Neural cell (in vitro differentiated cells): ENCODE measurements at regions not wholly inside any gene's neighbourhood (a gene's known extent, or its start where the extent isn't known, plus 50 kb on each side); places are given as distances from the start of the nearest gene placed in this dataset.

Experiments used
- H2AFZ ChIP-seq: fragments of 200-600, 300-800 bp; sonication (generic), shearing (Covaris generic); 2 replicates; pipeline ENCODE4 v1.6.0; 2014; ENCODE audit warnings: low read depth, mild to moderate bottlenecking, antibody characterized with exemption, low read length, moderate library complexity
- H3F3A ChIP-seq: fragments of 200-600 bp; shearing (Covaris generic); 2 replicates; pipeline ENCODE4 v1.6.1; 2016; ENCODE audit warnings: mild to moderate bottlenecking, moderate library complexity, mixed read lengths, antibody characterized with exemption, low read length; ENCODE audit not compliant: insufficient read depth, poor library complexity, severe bottlenecking
- H3K27ac ChIP-seq: fragments of 200-600, 300-800 bp; sonication (generic), shearing (Covaris generic); 2 replicates; pipeline ENCODE4 v1.5.1; 2014; ENCODE audit warnings: mild to moderate bottlenecking, low read length, moderate library complexity
- H3K27me3 ChIP-seq: fragments of 300-800, 200-600 bp; sonication (generic), shearing (Covaris generic); 2 replicates; pipeline ENCODE4 v1.6.0; 2014; ENCODE audit warnings: mild to moderate bottlenecking, low read depth, low read length, moderate library complexity; ENCODE audit not compliant: insufficient read depth
- H3K36me3 ChIP-seq: fragments of 300-800, 200-600 bp; sonication (generic), shearing (Covaris generic); 2 replicates; pipeline ENCODE4 v1.5.1; 2014; ENCODE audit warnings: mild to moderate bottlenecking, antibody characterized with exemption, low read length, moderate library complexity; ENCODE audit not compliant: insufficient read depth
- H3K4me2 ChIP-seq: fragments of 300-800, 200-600 bp; sonication (generic), shearing (Covaris generic); 2 replicates; pipeline ENCODE4 v1.6.0; 2014; ENCODE audit warnings: mild to moderate bottlenecking, low read length
- H3K4me3 ChIP-seq: fragments of 300-800, 200-600 bp; sonication (generic), shearing (Covaris generic); 2 replicates; pipeline ENCODE4 v1.5.1; 2014; ENCODE audit warnings: mild to moderate bottlenecking, low read length, moderate library complexity
- H3K79me2 ChIP-seq: fragments of 200-600 bp; shearing (Covaris generic); replicated peaks from 2 replicates; pipeline ENCODE4 v1.6.0; 2014; ENCODE audit warnings: mild to moderate bottlenecking, low read length, moderate library complexity; ENCODE audit not compliant: insufficient read depth
- H3K9ac ChIP-seq: fragments of 300-800, 200-600 bp; sonication (generic), shearing (Covaris generic); 2 replicates; pipeline ENCODE4 v1.6.1; 2016; ENCODE audit warnings: mild to moderate bottlenecking, low read length, mixed read lengths
- H3K9me2 ChIP-seq: fragments of 200-600 bp; shearing (Covaris generic); 2 replicates; pipeline ENCODE4 v1.6.1; 2016; ENCODE audit warnings: mild to moderate bottlenecking, low read length, mixed read lengths; ENCODE audit not compliant: insufficient read depth
- H3K9me3 ChIP-seq: fragments of 200-600, 300-800 bp; sonication (generic), shearing (Covaris generic); 2 replicates; pipeline ENCODE4 v1.6.1; 2016; ENCODE audit warnings: mild to moderate bottlenecking, mixed run types, low read length, moderate library complexity, mixed read lengths
- H4K20me1 ChIP-seq: fragments of 200-600 bp; shearing (Covaris generic); 2 replicates; pipeline ENCODE4 v1.6.1; 2016; ENCODE audit warnings: mild to moderate bottlenecking, mixed run types; ENCODE audit not compliant: insufficient read depth
- EP300 ChIP-seq: fragments of 450-650 bp; conservative IDR thresholded peaks from 2 replicates; pipeline ENCODE4 v1.6.1; 2014; ENCODE audit warnings: antibody characterized with exemption, mild to moderate bottlenecking, moderate library complexity; ENCODE audit not compliant: poor library complexity, severe bottlenecking
- EZH2 ChIP-seq: fragments of 200-600, 300-800 bp; shearing (Covaris generic), sonication (generic); IDR thresholded peaks from 2 replicates; pipeline ENCODE4 v1.6.1; 2014; ENCODE audit warnings: antibody characterized with exemption, low read length, borderline replicate concordance, mild to moderate bottlenecking; ENCODE audit not compliant: insufficient read depth, poor library complexity, severe bottlenecking
- MXI1 ChIP-seq: fragments of 450-650 bp; conservative IDR thresholded peaks from 2 replicates; pipeline ENCODE4 v1.6.1; 2014; ENCODE audit warnings: antibody characterized with exemption, mild to moderate bottlenecking; ENCODE audit not compliant: poor library complexity, severe bottlenecking
- RAD21 ChIP-seq: fragments of 450-650 bp; conservative IDR thresholded peaks from 2 replicates; pipeline ENCODE4 v1.6.1; 2014; ENCODE audit warnings: antibody characterized with exemption, mild to moderate bottlenecking, moderate library complexity
- REST ChIP-seq: IDR thresholded peaks from 2 replicates; pipeline ENCODE4 v1.6.1; 2012; ENCODE audit warnings: borderline replicate concordance
- SMC3 ChIP-seq: fragments of 450-650 bp; conservative IDR thresholded peaks from 2 replicates; pipeline ENCODE4 v1.6.1; 2014; ENCODE audit warnings: antibody characterized with exemption, mild to moderate bottlenecking, moderate library complexity; ENCODE audit not compliant: poor library complexity
- TAF1 ChIP-seq: IDR thresholded peaks from 2 replicates; pipeline ENCODE4 v1.6.1; 2012; ENCODE audit warnings: low read depth
- TF ChIP-seq, protein P1 (sequence below): fragments of 450-650 bp; IDR thresholded peaks from 2 replicates; pipeline ENCODE4 v1.5.1; 2014; ENCODE audit warnings: antibody characterized with exemption, mild to moderate bottlenecking, moderate library complexity; ENCODE audit not compliant: poor library complexity, severe bottlenecking

GRCh38 chr1:55819011-55819410 is 603.8 kb upstream of the USP24 start:
- H4K20me1 ChIP-seq = no peaks in the 10 kb centered on the region
- no peaks in the 10 kb centered on the region for H3K9me2 ChIP-seq
- no peak overlapping the region for H3K27ac ChIP-seq
- no peak overlapping the region for H2AFZ ChIP-seq
- H3K4me3 ChIP-seq = no peak overlapping the region
- no peaks in the 10 kb centered on the region for H3K9me3 ChIP-seq
- H3F3A ChIP-seq = no peaks in the 10 kb centered on the region
- H3K79me2 ChIP-seq = no peaks in the 10 kb centered on the region
- no peak overlapping the region for H3K9ac ChIP-seq
- H3K4me2 ChIP-seq = no peak overlapping the region
- no peaks in the 10 kb centered on the region for H3K27me3 ChIP-seq
- H3K36me3 ChIP-seq = no peaks in the 10 kb centered on the region
- TF ChIP-seq TAF1 = no peak
- TF ChIP-seq MXI1 = no peak
- TF ChIP-seq, protein P1, sequence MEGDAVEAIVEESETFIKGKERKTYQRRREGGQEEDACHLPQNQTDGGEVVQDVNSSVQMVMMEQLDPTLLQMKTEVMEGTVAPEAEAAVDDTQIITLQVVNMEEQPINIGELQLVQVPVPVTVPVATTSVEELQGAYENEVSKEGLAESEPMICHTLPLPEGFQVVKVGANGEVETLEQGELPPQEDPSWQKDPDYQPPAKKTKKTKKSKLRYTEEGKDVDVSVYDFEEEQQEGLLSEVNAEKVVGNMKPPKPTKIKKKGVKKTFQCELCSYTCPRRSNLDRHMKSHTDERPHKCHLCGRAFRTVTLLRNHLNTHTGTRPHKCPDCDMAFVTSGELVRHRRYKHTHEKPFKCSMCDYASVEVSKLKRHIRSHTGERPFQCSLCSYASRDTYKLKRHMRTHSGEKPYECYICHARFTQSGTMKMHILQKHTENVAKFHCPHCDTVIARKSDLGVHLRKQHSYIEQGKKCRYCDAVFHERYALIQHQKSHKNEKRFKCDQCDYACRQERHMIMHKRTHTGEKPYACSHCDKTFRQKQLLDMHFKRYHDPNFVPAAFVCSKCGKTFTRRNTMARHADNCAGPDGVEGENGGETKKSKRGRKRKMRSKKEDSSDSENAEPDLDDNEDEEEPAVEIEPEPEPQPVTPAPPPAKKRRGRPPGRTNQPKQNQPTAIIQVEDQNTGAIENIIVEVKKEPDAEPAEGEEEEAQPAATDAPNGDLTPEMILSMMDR = no peak
- no peak for TF ChIP-seq EZH2
- no peak for TF ChIP-seq REST
- no peak for TF ChIP-seq EP300
- no peak for TF ChIP-seq SMC3

DNA sequence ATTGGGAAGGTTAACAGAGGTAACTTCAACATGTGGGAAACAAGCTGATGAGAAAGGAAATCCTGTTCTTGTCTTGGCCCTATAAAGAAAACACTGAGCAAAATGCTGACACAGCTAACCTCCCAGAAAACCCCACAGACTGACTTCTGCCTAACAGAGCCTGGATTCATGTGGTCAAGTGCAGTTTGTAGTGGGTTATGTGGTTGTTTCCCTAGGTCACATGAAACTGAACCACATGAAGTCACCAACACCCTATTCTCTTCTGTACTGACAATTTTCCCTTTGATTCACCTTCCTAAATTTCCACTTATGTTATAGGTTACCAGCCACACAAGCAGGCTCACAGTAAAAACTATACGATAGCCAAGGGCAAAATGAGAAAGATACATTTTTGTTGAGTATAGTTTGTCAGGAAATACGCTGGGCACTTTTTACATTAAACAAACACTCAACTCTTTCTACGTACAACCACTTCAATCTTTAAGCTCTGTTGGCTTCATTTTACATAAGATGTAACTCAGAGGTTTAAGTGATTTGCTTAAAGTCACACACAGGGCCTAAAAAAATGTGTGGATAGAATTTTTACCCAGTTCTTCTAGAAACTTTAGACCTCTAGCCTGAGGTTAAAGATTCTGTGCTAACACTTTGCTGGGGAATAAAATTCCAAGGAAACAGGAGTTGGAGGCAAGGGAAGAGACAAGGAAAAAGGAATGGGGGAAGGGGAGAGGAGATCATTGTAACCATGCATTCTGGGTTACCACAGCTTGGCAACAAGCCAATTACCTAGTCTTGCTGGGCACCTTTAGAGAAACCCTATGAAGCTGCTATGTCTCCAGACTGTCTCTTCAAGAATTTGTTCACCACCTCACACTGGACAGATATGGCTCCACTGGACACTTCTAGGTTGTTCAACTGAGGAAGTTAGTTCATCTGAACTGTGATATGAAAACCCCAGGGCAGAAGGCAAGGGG is 601.6 kb upstream of the USP24 start:
- H3K27ac ChIP-seq = no peak overlapping the region
- no peak overlapping the region for H2AFZ ChIP-seq
- TF ChIP-seq, protein P1 = no peak
- TF ChIP-seq RAD21 = no peak
- H3K9ac ChIP-seq = no peak overlapping the region
- H4K20me1 ChIP-seq = no peaks in the 10 kb centered on the region
- H3K27me3 ChIP-seq = no peaks in the 10 kb centered on the region
- H3K9me2 ChIP-seq = no peaks in the 10 kb centered on the region
- no peaks in the 10 kb centered on the region for H3K36me3 ChIP-seq
- H3K79me2 ChIP-seq = no peaks in the 10 kb centered on the region
- H3K4me2 ChIP-seq = no peak overlapping the region
- no peak overlapping the region for H3K4me3 ChIP-seq
- no peaks in the 10 kb centered on the region for H3F3A ChIP-seq
- no peaks in the 10 kb centered on the region for H3K9me3 ChIP-seq
